DMS53 treated with DMSO at 0.1 percent for 48 hours (cell line): ENCODE measurements at regions not wholly inside any gene's neighbourhood (a gene's known extent, or its start where the extent isn't known, plus 50 kb on each side); places are given as distances from the start of the nearest gene placed in this dataset.
"Not testable (repeated sequence)": the region's sequence is repeated elsewhere in the genome, so short reads cannot be mapped to it uniquely, and the experiment has no call there.

Experiments used
- DNase-seq: peaks from one replicate; lab custom pipeline; 2025; ENCODE audit not compliant: unreplicated experiment; lab: John Stamatoyannopoulos, UW

DNA sequence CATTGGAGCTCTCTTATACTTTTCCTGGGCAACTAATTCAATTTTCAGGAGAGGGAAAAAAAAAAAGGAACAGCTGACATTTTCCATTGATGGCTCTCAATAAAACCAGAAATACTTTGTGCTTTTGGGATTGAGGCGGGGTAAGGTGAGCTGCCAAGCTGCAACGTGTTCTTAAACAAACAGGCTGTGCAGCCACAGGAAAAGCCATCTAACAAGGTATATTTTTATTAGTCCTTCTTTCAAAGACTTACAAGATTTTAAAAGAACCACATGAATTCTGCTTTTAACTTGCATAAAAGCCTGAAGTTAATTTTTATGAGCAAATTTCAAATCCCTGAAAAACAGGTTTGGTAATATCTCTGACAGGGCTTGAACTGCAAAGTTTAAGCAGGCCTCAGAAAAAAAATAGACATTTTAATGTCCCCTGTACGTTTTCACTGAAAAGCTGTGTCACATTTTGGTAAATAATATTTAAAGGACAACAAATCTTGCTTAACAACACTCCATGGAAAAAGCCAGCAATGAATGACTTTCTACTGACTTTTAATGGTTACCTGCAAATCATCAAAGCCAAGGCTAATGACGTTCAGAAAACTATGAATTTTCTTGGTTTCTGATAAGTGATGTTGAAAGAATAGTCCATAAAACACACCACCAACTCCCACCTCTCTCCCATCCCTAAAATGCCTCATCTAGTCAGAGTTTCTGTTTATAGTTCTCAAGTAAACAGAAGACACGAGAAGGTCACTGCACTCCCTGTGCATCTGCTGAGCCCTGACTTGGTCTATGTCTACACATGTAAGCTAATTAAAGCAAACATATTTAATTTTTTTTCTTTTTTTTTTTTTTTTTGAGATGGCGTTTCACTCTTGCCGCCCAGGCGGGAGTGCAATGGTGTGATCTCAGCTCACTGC lies 433.6 kb downstream of the PIK3R1 start:
- no peak for DNase-seq

DNA sequence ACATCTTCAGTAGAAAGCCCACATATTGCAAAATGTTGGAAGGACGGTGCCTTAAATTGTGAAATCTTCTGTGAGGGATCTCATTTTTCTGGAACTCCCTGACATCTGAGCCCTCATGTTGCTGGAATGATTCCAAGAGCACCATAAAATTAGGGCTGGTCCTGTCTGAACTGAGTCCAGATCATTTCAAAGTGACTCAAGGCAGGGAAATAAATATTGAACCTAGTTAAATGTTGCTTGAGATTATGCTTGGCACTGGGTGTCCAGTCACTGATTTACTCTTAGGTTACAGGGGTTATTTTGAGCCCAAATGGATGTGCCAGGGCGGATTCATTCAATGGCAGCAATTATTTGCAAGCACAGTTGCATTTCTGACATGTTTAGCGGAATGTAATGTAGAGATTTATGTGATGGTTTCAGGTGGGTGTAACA lies 437.0 kb downstream of the PIK3R1 start:
- DNase-seq = no peak

DNA sequence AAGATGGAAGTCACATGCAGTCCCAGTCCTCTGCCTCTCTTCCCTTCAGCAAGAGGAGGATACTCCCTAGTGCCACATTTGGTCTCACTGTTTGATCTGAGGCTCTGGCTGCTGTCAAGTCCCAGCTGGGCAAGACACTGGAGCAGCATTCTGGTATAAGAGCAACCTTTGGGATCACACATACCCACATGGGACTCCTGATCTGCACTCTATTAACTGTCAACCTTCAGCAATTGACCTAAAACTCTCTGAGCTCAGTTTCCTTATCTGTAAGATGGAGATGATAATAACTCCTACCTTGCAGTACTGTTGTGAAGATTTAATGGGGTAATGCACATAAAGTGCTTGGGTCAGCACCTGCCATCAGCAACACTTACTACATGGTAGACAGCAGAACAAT lies 437.9 kb downstream of the PIK3R1 start:
- no peak for DNase-seq

DNA sequence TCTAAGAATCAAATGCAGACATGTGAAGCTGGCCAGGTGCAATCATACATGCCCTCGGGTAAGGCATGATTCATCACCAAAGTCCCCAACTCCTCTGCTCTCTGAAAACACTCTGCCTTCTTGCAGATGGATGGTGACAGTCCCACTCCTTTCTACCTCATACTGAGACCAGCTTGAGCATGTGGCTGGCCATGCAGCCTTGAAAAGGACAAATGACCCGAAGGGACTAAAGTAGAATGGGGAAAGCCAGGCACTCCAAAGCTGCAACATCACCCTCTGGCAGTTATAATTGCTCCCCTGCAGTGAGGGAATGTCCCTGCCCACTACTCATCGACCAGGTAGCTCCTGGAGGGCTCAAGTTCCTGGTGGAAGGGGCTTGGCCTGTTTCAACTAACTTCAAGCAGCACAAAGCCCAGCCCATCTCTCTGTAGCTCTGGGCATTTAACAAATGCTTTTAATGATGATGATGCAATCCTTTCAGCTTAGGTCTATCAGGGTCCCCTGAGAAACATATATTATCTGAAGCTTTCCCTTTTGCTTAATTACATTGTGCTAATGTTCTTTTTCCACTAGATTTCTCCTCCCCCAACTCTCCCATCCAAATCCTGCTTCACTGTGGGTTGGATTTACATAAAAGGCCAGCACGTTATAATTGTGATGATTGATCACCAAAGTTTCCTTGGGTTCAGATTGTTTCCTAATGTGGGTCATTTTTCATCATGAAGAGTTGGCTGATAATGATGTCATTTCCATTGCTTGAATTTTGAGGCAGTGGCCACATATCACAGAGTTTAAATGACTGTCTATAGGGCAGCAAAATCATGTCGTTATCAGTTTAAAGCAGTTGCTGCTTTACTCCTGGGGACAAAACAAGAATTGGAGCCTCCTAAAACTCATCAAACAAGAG lies 436.5 kb upstream of the SLC30A5 start:
- no peak for DNase-seq

DNA sequence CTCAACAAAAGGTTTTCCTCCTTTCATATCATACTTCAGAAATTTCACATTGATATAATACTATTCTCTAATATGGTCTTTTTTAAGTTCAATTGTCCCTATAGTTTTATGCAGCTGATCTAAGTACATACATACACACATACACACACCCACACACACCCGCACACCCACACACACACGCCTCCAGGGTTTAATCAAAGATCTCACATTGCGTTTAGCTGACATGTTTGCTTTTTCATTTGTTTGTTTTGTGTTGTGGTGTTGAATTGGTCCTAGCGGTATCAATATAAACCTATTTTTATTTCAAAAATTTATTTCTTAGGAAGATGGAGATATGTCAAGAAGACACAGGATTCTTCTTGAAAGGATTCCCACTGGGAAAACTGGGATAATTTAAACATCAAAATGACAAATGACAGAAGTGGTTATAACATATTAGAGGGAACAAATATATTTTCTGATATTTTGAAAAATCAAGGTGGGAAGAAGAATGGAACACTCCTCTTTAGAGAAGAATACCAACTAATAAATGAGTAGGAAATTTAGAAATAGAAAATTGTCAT lies 434.9 kb upstream of the SLC30A5 start:
- DNase-seq = no peak

DNA sequence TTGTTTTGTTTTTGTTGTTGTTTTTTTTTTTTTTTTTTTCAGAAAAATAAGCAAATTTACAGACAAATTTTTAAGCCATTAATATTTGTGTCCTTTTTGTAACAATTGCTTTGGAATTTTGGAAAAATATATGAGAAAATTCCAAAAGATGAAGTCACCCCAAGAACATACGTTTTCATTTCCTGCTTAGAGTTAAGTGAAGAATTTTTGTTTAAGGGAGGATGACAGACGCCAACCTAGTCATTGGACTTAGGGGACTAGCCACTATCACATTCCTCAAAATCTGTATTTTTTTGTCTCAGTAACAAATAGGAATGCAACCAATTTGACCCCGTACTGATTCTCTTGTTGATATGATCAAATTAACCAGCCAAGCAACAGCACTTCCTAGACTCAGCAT lies 433.9 kb upstream of the SLC30A5 start:
- no peak for DNase-seq

DNA sequence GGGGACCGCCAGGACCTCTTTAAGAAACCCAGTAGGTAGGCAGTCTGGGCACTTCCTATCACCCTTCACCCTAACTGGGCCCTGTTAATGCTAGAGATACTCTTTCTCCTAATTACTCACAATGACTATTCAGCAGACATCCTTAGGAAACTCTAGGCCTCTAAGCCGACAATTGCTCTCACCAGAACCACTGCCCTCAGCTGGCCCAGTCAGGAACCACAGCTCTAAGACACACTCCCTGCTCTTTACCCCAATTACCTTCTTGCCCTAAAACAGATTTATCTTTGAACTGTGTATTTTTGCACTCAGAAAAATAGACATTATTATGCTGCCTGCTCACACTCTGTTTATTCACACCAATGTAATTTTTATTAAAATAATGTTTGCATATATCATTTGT lies 432.6 kb upstream of the SLC30A5 start:
- DNase-seq = no peak

DNA sequence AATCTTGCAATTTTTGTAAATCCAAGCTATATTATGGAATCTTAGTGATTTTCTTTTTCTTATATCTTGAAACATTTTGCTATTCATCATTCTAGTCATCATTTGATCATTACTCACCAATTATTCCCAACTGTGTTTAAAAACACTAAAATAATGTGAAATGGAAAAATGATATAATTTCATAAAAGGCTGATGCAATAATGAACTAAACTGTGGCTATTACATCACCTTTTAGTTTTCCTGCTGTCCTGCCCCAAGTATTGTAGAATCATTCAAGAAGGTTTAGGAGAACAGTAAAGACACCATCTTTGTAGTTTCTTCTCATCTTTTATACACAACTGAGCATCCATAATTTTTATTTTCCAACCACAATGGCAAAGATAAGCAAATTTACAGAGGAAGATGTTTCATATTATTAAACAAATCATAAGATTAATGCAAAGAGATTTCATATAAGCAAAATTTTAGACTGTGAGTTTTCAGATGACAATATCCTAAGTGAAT lies 431.0 kb upstream of the SLC30A5 start:
- DNase-seq = no peak

DNA sequence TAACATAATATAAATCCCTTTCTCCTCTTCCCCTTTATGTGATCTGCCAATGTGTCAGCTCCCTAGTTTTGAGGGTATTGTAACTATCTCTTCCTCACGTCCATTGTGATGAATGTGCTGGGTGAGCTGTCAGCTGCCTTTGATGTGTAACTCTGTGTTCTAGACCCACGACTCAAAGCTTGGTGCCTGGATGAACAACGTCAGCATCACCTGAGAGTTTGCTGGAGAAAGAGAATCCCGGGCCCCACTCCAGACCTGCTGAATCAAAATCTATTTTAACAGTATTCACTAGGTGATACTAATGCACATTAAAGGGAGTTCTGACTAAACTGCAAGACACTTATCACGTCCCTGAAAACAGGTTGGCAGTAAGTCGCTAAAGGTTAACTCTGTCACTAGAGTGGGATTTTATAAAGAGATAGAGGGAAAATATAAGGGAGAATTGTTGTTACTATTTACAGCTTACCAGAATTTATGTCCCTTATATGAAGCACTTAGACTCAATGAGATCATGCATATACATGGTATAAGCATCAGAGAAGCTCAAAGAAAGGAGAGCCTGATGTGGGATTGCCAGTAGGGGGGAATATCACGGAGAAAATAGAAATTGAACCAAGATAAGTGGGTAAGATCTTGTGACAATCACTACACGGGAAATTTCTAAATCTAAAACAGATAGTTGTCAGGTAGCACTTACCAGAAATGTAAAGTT lies 423.8 kb upstream of the SLC30A5 start:
- no peak for DNase-seq

DNA sequence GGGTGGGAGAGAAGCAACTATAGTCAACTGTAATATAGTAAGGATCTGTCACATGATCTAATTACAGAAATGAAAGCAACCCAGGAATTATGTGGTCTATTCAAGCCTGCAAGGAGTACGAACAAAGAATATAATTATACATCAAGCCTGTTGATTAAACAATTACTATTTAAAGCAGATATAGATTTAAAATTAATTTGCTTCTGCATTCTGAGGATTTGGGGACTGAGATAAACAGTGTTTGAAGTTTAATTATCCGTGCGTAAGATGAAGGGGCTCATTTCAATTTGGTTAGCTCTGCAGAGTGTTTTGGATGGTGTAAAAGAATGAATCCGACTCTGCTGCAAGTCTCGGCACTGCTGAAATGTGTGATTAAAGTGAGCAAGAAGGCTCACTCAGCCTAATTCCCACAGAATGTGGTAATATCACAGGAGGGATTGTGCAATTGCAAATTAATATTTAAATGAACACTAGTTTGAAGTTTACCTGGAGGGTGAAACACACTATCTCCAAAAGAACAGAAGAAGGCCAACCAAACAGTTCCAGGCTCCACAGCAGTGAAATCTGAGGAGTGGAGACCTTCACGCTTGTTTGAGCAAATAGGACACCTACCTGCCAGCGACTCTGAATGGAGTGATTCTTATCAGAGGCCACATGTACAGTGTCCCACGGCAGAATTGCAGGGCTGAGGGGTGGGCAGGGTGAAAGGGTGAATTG lies 420.6 kb upstream of the SLC30A5 start:
- no peak for DNase-seq

DNA sequence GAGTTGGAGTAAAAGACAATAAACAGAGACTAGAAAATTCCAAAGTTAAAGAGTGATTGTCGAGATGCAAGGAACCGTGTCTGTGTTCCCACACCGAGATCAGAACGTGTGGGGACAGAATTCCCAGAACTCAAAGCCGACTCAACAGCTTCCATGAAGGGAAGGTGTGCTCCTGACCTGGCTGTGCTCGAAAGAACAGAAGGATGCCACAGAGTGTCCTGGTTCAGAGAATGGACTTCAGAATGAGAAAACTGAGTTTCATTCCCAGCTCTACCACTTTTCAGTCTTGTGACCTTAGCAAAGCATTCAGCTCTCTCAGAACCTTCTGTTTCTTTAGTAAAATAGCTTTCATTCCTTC lies 420.0 kb upstream of the SLC30A5 start:
- no peak for DNase-seq

DNA sequence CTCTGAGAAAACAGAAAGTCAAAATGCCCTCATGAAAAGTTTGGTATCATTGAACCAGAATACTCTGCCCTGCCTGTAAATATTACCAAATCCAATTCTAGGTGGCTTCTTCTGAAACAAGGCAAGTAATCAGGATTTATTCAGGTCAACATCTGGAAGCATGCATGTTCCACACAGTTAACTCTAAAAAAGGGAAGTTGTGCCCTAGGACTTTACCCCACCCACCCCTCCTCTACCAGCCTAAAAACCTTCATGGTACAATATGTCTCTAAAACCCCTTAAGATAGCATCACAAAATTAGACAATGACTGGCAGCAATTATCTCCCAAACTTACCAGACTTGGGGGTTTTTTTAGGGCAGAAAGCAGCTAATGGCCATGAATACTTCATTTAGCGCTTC lies 414.8 kb upstream of the SLC30A5 start:
- no peak for DNase-seq

DNA sequence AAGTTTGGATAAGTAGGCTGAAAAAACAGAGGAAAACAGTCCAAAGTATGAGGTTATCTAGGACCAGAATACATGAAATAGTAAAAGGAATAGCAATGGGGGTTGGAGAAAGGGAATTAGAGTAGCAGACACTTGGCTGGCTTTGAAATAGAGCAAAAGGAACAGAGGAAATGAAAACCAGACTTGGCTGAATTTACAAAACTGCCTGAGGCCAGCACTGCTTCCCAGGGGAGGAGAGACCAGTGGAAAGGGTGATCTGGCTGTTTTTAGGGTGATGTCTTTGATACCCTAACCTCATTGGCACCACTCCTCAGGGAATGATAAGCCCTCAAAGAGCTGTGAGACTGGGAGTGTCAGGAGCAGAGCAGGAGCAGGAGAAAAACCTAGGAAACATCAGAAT lies 413.4 kb upstream of the SLC30A5 start:
- DNase-seq = no peak

DNA sequence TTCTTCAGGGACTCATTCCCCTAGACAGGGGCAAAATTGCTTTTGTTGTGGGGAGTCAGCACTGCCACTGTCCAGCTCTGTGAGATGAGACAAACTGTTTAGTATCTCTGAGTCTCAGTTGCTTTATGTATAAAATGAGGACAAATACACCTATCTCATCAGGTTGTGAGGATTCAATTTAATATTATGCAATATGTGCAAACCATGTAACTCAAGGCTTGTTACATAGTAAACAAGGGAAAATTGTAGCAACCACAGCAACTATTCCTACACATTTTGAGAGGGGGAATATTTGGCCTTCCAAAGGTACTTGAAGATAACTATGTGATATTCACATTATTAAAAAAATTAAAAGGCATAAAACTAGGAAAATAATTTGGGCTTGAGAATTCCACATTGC lies 411.9 kb upstream of the SLC30A5 start:
- DNase-seq = no peak

DNA sequence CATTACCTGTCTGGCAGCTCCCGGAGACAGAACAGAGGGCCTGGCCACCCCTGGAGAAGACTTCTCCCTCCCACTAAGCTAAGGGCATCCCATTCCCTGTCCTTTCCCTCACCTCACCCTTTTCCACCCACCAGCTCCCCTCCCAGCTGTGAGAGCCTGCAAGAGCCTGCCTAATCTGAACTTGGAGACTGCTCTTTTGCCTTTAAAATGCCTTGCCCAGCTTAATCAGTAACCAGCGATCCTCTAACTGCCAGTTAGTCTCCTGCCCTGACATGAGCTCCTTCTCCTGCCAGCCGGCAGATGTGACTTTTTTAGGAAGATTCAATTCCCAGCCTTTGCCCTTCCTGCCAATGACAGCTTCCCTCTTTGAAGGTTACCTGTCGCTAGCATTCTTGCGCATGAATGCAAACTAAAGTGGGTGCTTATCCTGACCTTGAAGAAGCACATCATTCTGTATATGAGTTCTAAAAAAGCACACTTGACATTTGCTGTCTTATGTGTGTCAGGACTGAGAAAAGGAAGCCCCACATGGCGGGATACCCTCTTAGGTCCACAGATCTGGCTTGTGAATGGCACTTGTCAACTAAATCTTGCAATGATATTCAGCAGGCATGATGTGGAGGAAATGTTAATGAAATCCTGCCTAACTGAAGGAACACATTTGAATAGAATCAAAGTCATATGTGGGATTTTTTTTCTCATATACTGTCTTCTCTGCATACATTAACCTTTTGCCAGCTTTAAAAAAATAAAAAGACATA lies 411.2 kb upstream of the SLC30A5 start:
- DNase-seq = peak; percentile 75

DNA sequence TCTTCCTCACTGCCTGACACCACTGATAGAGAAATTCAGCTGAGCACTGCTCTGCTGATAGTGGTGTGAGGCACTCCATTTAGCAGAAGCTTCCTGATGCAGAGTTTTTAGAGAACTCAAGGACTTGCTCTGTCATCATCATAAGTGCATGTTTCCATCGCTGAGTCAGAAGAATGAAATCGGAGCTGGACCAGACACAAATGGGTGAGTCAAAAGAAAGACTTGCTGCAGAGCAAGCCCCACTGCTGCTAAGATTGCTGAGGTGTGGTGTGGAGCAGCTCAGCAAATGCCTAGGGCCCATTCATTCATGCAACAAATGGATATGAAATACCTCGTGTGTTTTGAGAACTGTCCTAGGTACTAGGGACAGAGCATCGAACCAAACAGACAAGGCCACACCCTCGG lies 410.2 kb upstream of the SLC30A5 start:
- DNase-seq = peak; percentile 58

DNA sequence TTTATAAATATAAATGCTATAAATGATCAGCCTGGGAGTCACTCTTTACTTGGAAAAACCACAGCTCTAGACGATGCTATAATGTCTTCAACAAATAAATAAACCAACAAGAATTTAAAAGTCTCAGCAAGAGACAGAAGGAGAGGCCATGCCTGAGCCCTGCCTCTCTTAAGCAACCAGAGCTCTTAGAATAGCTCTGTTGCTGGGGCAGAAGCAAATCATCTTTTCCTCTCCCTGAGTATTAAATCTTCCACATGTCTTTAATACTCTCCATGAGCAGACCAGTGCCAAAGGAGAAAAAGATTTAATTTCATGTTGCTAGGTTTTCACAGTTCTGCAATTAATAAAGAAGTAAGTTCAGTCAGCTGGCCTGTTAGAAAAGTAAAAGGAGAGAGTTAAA lies 408.0 kb upstream of the SLC30A5 start:
- DNase-seq = no peak

DNA sequence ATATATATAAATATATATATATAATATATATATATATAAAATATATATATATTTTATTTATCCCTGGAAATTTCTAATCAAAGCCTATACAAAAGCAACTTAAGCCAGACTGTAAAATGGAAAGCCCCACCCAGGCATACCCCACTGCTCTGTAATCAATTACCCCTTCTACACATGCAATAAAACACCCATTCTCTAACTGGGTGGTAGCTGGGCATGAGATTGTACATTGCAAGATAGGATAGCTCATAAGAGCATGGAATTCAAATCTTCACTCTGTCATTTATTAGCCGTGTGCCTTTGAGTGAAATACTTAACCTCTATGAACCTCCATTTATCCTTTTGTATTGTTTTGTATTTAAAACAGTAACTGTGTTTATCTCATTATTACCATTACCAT lies 405.3 kb upstream of the SLC30A5 start:
- no peak for DNase-seq

DNA sequence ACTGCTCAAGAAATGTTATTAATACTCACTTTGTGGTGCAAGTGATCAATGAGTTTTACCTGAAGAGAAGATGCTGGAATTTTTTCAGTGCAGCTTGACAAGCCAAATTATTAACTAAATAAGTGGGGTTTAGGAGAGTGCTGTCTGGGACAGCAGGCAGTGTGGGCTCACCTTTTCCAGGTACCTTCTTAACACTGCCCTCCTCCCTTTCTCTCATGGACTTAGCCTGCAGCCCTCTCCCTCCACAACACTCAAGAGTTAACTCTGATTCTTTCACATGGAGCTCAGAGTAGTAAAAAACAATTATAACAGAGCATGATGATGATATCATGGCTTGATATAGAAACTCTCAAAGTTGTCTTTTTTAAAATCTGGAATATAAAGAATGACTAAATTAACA lies 404.8 kb upstream of the SLC30A5 start:
- DNase-seq = no peak

DNA sequence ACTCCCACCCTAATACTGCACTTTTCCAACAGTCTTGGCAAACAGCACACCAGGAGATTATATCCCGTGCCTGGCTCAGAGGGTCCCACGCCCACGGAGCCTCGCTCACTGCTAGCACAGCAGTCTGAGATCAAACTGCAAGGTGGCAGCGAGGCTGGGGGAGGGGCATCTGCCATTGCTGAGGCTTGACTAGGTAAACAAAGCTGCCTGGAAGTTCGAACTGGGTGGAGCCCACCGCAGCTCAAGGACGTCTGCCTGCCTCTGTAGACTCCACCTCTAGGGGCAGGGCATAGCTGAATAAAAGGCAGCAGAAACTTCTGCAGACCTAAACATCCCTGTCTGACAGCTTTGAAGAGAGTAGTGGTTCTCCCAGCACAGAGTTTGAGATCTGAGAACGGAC lies 401.9 kb upstream of the SLC30A5 start:
- DNase-seq = not testable (repeated sequence)
